GM19463 (cell line): ENCODE measurements at regions not wholly inside any gene's neighbourhood (a gene's known extent, or its start where the extent isn't known, plus 50 kb on each side); places are given as distances from the start of the nearest gene placed in this dataset.
A peak's percentile ranks its signal among the peaks of the same experiment; 100 is the strongest.

ENCODE experiments used
- ATAC-seq: cut with Tn5 transposase; IDR thresholded peaks from one replicate; pipeline ENCODE4 v1.9.1; 2021; ENCODE audit warnings: mild to moderate bottlenecking, moderate library complexity; ENCODE audit not compliant: unreplicated experiment

DNA sequence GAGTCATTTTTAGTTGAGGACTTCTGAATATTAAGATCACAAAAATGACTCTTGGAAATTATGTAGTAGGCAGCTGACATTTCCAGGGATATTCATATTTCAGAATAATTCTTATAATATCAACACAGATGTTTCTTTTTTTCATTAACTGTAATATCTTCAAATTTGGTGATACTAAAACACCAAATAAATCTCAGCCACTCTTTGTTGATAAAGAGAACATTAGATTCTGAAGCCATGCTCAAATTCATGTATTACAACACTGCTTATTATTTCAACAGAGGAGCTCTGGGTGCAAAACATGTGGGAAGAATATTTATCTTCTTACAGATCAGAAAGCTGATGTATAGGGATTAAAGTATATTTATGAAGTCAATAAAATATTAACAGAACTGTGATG lies 355.4 kb downstream of the CRPPA start:
- no peak for ATAC-seq

GRCh38 chr7:16063716-16064675 lies 357.3 kb downstream of the CRPPA start:
- no peak for ATAC-seq

DNA sequence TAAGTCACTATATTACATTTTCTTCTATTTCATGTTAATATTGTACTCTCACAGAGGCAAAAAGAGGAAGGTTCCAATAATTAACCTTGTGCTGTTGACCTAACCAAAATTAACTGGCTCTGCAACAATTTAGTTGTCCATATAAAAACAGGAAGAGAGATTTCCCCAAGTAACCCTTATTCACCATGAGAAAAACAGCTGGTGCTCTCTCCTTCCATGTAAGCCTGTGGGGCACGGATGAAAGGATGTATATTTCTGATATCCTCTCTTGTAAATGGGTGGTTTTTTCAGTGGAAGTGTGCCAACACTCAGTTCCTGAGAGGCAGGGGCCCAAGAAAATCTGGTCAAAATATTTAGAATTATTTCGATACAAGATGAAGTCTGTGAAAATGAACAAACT lies 358.1 kb downstream of the CRPPA start:
- ATAC-seq: no peak

GRCh38 chr7:16062269-16062668 lies 359.1 kb downstream of the CRPPA start:
- ATAC-seq: peak; percentile 30

DNA sequence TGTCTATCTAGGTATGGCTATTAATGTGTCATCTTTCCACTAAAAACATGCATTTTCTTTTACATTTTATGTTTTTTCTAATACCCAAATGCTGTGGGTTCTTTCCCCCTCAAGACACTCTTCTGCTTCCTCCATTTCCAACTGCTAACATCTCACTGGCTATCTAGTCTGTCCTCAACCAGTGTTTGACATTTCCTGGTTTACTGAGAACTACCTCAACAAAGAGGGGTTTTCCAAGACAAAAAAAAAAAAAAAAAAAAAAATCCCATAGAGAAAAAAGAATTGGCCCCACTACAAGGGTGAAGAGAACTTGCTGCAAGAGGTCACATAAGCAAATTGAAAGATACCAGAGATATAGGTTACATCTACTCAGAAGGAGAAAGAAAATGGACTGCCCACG lies 359.7 kb downstream of the CRPPA start:
- ATAC-seq: peak; percentile 42

DNA sequence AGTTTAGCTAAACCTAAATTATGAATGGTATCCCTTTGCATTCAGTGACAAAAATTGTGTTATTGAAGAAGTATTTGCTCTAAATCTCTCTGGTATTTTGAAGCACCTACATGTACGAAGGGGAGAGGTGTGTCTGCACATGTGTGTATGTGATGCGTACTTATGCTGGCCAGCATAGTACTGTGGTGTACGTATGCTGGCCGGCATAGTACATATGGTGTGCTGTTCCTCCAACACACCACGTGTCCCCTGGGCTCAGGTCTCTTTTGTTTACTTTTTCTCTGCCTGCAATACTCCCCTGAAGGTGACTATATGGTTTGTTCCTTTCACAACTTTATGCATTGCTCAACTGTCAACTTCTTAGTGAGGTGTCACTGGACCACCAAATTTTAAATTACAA lies 360.3 kb downstream of the CRPPA start:
- no peak for ATAC-seq

GRCh38 chr7:16060502-16060901 lies 360.8 kb downstream of the CRPPA start:
- ATAC-seq: no peak

DNA sequence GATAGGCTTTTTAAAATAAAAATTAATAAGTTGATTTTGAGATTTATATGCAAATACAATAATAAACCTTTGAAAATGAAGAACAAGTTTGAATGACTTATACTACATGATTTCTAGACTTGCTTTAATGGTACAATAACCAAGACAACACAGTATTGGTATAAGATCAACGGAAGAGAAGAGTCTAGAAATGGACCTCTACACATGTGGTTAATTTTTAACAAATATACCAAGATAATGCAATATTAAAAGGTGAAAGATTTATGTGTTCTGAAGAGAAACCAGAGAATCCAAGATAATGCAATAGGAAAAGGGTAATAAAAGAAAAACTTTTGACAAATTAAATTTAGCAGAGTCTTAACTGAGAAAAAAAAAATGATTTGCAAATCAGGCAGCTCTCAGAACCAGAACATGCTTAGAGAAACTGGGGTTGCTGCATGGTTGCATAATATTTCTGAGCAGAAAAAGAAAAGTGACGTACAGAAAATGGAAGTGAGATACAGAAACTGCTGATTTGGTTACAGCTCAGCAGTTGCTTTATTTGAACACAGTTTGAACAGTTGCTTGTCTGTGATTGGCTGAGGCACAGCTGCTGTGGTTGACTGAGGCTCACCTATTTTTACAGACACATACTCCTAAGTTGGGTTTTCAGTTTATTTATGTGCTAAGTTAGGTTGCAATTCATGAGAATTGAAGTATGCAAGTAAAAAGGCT lies 365.9 kb downstream of the CRPPA start:
- peak; percentile 85 for ATAC-seq

DNA sequence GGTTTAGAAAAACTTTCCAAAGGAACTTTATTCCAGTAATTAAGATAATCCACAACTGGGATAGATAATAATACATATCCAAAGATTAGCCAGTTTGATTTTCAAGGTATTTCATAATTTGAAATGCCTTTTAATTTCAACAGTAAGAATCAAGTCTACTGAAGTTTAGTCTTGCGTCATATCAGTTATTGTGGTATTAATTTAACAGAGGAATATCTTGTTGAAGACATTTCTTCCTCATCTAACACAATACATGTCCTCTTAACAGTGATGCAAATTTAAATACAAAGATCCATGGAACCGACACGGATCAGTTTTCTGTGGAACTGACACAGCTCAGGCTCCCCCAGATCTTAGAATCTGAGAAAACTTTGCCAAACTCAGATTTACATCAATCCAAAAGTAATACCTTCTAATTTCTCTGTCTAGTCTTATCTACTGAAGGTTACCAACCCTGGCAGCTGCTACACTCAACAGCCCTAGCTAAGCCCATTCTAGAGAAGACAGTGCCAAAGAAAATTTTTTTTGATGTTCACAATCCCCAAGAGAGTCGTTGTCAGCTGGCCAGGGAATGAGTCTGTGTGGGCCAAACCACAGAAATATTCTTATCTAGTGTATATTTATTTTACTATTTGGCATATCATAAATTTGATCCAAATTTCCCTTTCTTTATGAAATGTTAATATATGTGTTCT lies 365.2 kb upstream of the MEOX2 start:
- no peak for ATAC-seq

DNA sequence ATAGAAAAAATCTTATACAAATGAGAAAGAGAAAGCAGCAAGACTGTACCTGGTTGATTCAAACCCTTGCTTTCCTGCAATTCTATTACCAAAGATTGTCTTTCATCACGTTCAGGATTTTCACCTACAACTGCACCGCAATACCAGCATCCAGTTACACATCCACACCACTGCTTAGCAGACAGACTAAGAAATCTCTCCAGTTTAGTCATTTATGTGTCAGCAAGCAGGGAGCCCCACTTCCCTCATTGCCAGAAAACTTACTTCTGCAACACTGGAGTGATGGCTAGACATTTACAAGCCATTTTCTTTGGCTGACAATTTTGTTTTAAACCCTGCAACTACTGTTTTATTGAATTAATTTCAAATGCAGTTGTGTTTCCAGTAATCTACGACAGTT lies 359.6 kb upstream of the MEOX2 start:
- ATAC-seq: no peak

GRCh38 chr7:16045296-16045695 lies 358.8 kb upstream of the MEOX2 start:
- no peak for ATAC-seq

DNA sequence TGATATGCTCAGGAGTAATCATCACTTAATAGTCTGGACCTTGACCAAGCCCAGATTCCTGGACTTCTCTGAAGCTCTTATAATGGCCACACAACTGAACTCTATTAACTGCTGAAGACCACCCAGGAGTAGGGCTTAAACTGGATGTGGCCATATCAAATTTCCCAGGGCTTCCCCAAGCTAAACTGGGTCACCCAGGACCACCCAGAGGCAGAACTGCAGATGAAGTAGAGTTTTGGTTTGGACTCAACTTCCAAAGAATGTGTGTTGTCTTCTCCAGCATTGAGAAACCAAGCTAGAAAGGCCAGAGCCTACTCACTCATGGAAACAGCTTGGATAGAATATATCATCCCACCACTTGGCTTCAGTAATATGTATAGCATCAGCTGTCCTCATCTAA lies 358.2 kb upstream of the MEOX2 start:
- no peak for ATAC-seq

DNA sequence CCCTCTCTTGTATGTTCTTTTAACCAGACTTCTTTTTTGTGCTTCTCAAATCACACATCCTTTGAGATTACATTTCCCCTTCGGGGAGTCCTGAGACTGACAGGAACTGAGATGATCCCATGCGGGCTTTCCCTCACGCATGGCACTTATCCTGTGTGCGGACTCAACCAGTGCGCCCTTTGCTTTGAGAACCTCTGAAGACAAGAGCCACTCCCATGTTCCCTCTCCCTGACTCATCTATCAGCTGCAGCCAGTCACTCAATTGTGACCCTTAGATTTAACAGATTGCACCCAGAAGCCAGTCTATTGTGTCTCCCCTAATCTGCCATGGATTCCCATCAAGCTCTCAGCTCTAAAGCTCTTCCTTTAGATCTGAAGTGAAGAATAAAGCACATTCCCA lies 353.9 kb upstream of the MEOX2 start:
- no peak for ATAC-seq

GRCh38 chr7:16038906-16039305 lies 352.4 kb upstream of the MEOX2 start:
- ATAC-seq: no peak

- ATAC-seq: no peak
These were observed 348.9 kb upstream of the MEOX2 start for GRCh38 chr7:16035392-16035791.

- no peak for ATAC-seq
These were observed 348.4 kb upstream of the MEOX2 start for GRCh38 chr7:16034866-16035265.

DNA sequence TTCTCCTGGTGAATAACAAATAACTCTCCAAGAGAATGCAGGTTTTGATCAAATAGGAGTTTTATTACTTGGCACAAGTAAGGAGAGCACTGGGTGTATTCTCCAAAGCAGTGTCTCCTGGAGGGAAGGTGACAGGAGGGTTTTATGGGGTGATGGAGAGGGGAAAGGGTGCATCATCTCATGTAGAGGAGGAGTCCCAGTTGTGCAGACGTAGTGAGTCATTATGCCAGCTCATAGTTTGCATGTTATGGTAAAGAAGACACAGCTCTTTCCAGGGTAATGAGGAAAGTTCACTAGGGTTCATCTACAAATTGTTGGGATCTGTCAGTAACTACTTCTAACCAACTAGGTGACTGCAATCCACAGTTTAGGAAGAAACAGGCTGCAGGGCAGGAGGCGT lies 347.9 kb upstream of the MEOX2 start:
- ATAC-seq: no peak

GRCh38 chr7:16033233-16033632 lies 346.8 kb upstream of the MEOX2 start:
- ATAC-seq: no peak

DNA sequence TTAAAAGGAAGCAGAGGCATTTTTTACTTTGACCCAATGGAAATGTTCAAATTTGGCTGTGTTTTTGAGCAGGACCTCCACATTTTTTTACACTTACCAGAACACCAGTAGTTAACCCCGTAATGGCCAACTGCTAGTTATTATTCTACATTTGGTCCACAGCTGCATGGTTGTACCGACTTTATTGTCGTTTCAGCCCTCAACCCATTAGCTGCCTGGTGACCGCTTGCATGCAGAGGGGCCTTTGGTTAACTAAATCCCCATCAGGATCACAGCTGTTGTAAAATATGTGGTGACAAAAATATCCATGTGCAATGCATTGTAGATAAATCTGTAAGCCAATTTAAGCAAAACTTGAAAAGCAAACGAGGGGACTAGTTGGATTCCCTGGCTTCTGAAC lies 342.2 kb upstream of the MEOX2 start:
- ATAC-seq: no peak

- no peak for ATAC-seq
These were observed 341.6 kb upstream of the MEOX2 start for GRCh38 chr7:16028103-16028502.

DNA sequence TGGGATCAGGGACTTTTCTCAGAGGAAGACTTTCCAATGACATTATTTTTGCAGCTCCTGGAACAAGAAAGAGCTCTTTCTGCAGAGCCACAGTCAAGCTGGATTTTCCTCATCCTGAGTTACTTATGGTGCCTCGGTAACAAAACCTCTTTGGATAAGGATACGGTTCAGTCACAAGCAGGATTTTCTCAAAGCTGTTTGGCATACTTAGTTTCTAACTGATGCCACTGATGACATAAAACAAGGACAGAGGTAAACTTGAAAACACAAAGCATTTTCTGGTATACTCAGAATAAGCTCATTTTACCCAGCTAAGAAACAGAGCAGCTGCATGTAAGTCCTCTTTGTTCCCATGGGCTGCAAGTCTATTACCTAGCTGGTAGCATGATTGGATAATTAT lies 340.9 kb upstream of the MEOX2 start:
- ATAC-seq: no peak
